ENCODE measurements at regions not wholly inside any gene's neighbourhood (a gene's known extent, or its start where the extent isn't known, plus 50 kb on each side); places are given as distances from the start of the nearest gene placed in this dataset.

DNA sequence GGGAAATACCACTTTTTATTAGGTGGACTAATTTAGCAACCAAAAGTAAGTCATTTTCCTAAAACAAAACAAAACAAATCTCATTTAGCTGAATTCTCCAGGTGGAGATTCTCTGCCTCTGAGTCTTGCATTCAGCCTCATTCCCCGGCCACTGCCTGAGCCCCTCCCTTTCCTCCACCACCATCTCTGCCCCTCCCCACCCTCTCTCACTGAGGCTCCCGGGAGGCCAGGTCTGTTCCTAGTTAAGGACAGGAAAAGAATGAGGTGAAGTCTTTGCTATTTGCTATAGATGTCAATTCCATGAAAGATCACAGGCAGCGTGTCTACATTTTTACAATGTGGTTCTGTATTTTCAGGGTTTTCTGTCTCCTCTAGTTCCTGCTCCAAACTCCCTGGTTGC lies 83.0 kb upstream of the SOX11 start:
- TF ChIP-seq, protein P1, sequence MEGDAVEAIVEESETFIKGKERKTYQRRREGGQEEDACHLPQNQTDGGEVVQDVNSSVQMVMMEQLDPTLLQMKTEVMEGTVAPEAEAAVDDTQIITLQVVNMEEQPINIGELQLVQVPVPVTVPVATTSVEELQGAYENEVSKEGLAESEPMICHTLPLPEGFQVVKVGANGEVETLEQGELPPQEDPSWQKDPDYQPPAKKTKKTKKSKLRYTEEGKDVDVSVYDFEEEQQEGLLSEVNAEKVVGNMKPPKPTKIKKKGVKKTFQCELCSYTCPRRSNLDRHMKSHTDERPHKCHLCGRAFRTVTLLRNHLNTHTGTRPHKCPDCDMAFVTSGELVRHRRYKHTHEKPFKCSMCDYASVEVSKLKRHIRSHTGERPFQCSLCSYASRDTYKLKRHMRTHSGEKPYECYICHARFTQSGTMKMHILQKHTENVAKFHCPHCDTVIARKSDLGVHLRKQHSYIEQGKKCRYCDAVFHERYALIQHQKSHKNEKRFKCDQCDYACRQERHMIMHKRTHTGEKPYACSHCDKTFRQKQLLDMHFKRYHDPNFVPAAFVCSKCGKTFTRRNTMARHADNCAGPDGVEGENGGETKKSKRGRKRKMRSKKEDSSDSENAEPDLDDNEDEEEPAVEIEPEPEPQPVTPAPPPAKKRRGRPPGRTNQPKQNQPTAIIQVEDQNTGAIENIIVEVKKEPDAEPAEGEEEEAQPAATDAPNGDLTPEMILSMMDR (conservative IDR thresholded peaks at IDR 0.05; ENCODE audit: low read length) = no peak
- no peak for TF ChIP-seq EZH2phosphoT487 (IDR thresholded peaks at IDR 0.05; ENCODE audit: borderline replicate concordance)
